Smooth muscle cell (in vitro differentiated cells): ENCODE measurements at regions not wholly inside any gene's neighbourhood (a gene's known extent, or its start where the extent isn't known, plus 50 kb on each side); places are given as distances from the start of the nearest gene placed in this dataset.

Experiments used
- DNase-seq: peaks from one replicate; lab custom pipeline; 2025; ENCODE audit not compliant: unreplicated experiment; lab: John Stamatoyannopoulos, UW
- H2AFZ ChIP-seq: fragments of 200-600 bp; sonication (generic); 2 replicates; pipeline ENCODE4 v1.6.0; 2016; ENCODE audit warnings: antibody characterized with exemption, low read depth, mild to moderate bottlenecking
- H3F3A ChIP-seq: fragments of 200-600 bp; sonication (generic); 2 replicates; pipeline ENCODE4 v1.6.0; 2017; ENCODE audit warnings: antibody characterized with exemption, low read depth
- H3K27ac ChIP-seq: fragments of 200-600 bp; sonication (generic); 2 replicates; pipeline ENCODE4 v1.5.1; 2016; ENCODE audit warnings: low read depth, mild to moderate bottlenecking
- H3K27me3 ChIP-seq: fragments of 200-600 bp; sonication (generic); 2 replicates; pipeline ENCODE4 v1.6.1; 2016; ENCODE audit warnings: low read depth, mild to moderate bottlenecking
- H3K36me3 ChIP-seq: fragments of 200-600 bp; sonication (generic); 2 replicates; pipeline ENCODE4 v1.5.1; 2016; ENCODE audit warnings: low read depth
- H3K4me1 ChIP-seq: fragments of 200-600 bp; sonication (generic); 2 replicates; pipeline ENCODE4 v1.5.1; 2016; ENCODE audit warnings: low read depth
- H3K4me2 ChIP-seq: fragments of 200-600 bp; sonication (generic); 2 replicates; pipeline ENCODE4 v1.6.0; 2016; ENCODE audit warnings: mild to moderate bottlenecking
- H3K4me3 ChIP-seq: fragments of 200-600 bp; sonication (generic); 2 replicates; pipeline ENCODE4 v1.5.1; 2016; ENCODE audit warnings: mild to moderate bottlenecking
- H3K79me2 ChIP-seq: fragments of 200-600 bp; sonication (generic); 2 replicates; pipeline ENCODE4 v1.6.0; 2016; ENCODE audit warnings: low read depth, mild to moderate bottlenecking
- H3K9ac ChIP-seq: fragments of 200-600 bp; sonication (generic); 2 replicates; pipeline ENCODE4 v1.6.0; 2016; ENCODE audit warnings: low read depth
- H3K9me3 ChIP-seq: fragments of 200-600 bp; sonication (generic); replicated peaks from 2 replicates; pipeline ENCODE4 v1.5.1; 2016; ENCODE audit warnings: low read depth
- H4K20me1 ChIP-seq: fragments of 200-600 bp; sonication (generic); 2 replicates; pipeline ENCODE4 v1.6.0; 2016; ENCODE audit warnings: low read depth
- WGBS: methylation state at CpG from one replicate; pipeline ENCODE4 v1.1.7; 2016; ENCODE audit warnings: low lambda C conversion rate; 5-methylcytosine and 5-hydroxymethylcytosine counted together
- TF ChIP-seq, protein P1 (sequence below): fragments of 200-600 bp; sonication (generic); IDR thresholded peaks from 2 replicates; pipeline ENCODE4 v1.5.1; 2017; ENCODE audit warnings: borderline replicate concordance, mild to moderate bottlenecking, antibody characterized with exemption; ENCODE audit not compliant: insufficient read depth, poor library complexity, severe bottlenecking

DNA sequence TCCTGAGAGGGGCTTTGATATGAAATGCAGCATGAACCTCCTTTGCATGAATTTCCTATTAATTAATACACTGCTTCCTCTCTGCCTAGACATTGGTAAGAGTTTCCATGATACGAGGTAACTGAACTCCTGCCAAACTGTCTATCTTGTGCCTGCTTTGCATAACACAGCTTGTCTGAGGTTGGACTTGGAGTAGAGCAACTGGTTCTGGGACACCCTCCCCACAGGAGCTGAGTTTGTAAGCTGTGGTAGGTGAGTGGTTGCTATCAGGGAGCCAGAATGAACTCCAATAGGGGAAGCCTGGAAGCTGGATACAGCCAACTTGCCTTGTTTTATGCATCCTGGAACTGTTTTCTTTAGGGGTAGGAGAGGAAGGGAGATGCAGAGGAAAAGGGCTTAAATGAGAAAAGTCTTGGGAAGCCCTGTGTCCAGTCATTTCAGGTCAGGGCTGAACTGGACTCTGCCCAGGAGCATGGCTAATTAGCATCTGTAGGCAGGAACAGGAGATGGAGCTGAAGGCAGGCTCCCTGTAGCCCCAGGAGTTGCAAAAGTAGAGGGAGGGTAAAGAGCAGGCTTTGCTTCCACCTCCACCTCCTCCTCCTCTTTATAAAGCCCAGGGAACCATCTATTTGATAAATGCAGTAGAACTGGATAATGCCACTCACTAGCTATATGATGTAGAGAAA is 73.2 kb upstream of the GPR158 start:
- Histone ChIP-seq H3K4me3 (no peak overlapping the region), H3K9me3 (no peaks in the 10 kb centered on the region), H3F3A (no peaks in the 10 kb centered on the region), H3K27me3 (no peaks in the 10 kb centered on the region), H3K4me1 (no peaks in the 10 kb centered on the region), H3K79me2 (no peaks in the 10 kb centered on the region), H3K36me3 (no peaks in the 10 kb centered on the region), H4K20me1 (no peaks in the 10 kb centered on the region), H2AFZ (no peak overlapping the region), H3K4me2 (no peak overlapping the region), H3K9ac (no peak overlapping the region), H3K27ac (no peak overlapping the region)
- TF ChIP-seq, protein P1, sequence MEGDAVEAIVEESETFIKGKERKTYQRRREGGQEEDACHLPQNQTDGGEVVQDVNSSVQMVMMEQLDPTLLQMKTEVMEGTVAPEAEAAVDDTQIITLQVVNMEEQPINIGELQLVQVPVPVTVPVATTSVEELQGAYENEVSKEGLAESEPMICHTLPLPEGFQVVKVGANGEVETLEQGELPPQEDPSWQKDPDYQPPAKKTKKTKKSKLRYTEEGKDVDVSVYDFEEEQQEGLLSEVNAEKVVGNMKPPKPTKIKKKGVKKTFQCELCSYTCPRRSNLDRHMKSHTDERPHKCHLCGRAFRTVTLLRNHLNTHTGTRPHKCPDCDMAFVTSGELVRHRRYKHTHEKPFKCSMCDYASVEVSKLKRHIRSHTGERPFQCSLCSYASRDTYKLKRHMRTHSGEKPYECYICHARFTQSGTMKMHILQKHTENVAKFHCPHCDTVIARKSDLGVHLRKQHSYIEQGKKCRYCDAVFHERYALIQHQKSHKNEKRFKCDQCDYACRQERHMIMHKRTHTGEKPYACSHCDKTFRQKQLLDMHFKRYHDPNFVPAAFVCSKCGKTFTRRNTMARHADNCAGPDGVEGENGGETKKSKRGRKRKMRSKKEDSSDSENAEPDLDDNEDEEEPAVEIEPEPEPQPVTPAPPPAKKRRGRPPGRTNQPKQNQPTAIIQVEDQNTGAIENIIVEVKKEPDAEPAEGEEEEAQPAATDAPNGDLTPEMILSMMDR: no peak
- no peak for DNase-seq
- WGBS: 97% methylated on average over 1 of the region's 1 CpG

DNA sequence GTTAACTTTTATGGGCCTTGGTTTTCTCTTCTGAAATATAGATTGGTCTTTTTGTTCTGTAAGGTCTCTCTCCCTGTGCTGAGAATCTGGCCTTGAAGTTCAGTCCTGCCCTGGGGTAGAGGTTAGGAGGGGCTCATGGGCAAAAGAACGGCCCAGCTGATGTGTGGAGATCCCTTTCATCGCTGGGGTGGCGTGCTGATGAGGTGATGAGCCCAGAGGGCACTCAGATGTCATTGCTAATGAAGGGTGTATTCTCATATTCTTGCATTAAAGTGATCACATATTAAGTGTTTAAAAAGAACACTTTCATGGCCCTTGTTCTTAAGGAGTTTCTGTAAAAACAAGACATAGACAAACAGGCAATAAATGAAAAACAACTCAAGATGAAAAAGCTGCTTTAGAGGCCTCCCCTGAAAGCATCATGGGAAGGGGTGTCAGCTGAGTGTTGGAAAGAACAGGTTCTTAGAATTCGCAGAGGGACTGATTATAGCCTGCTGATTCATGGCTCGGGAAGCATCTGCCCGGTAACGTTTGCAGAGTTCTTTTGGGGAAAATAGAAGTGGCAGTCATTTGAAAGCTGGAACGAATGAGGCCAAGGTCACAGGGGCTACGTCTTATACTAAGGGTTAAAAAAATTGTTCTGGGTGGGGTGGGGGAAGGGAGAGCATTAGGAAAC is 72.5 kb upstream of the GPR158 start:
- H3K4me3 ChIP-seq: no peak overlapping the region
- no peak overlapping the region for H3K9ac ChIP-seq
- no peak overlapping the region for H3K27ac ChIP-seq
- H2AFZ ChIP-seq: no peak overlapping the region
- H3K9me3 ChIP-seq: no peaks in the 10 kb centered on the region
- no peaks in the 10 kb centered on the region for H3K79me2 ChIP-seq
- H3K4me2 ChIP-seq: no peak overlapping the region
- H4K20me1 ChIP-seq: no peaks in the 10 kb centered on the region
- no peaks in the 10 kb centered on the region for H3K27me3 ChIP-seq
- H3K4me1 ChIP-seq: no peaks in the 10 kb centered on the region
- H3F3A ChIP-seq: no peaks in the 10 kb centered on the region
- DNase-seq: no peak
- WGBS: 77% methylated on average over 9 of the region's 9 CpGs
- no peaks in the 10 kb centered on the region for H3K36me3 ChIP-seq
- TF ChIP-seq, protein P1: no peak

DNA sequence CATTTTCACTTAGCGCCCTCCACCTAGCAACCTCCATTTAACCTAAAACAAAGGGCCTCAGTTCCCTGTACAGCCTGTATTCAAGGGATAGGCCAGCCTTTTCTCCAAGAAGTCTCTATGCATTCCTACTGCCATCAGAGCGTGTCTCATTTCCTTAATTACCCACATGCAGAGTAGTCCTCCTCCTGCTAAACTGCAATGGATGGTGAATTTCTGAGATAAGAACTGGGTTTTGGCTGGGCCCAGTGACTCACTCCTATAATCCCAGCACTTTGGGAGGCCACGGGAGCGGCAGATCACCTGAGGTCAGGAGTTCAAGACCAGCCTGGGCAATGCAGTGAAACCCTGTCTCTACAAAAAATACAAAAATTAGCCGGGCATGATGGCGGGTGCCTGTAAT is 71.1 kb upstream of the GPR158 start:
- no peak overlapping the region for H3K4me3 ChIP-seq
- DNase-seq: no peak
- no peak overlapping the region for H3K9ac ChIP-seq
- no peaks in the 10 kb centered on the region for H3K36me3 ChIP-seq
- no peaks in the 10 kb centered on the region for H3K27me3 ChIP-seq
- H4K20me1 ChIP-seq: no peaks in the 10 kb centered on the region
- H3F3A ChIP-seq: no peaks in the 10 kb centered on the region
- H2AFZ ChIP-seq: no peak overlapping the region
- no peak overlapping the region for H3K4me2 ChIP-seq
- 87% methylated on average over 6 of the region's 6 CpGs for WGBS
- no peak overlapping the region for H3K27ac ChIP-seq
- H3K79me2 ChIP-seq: no peaks in the 10 kb centered on the region
- H3K4me1 ChIP-seq: no peaks in the 10 kb centered on the region
- H3K9me3 ChIP-seq: no peaks in the 10 kb centered on the region
- TF ChIP-seq, protein P1: no peak

DNA sequence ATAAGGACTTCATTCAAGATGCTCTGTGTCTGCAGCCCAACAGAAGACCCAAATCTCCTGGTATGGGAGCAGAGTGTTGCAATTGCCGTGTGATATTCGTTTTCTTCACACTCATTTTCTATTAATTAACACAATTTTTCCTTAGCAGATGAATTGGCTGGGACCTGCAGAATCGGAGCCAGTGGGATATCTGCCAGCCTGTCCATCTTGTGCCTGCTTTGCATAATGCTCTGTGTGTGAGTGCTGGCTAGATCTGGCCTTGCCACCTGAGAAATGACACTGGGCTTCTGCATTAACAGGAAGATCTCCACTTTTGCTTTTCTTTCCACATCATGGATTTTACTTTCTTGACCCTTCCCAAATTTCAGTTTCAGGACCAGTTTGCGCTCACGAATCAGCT is 70.4 kb upstream of the GPR158 start:
- H3K27me3 ChIP-seq: no peaks in the 10 kb centered on the region
- no peaks in the 10 kb centered on the region for H3K4me1 ChIP-seq
- no peaks in the 10 kb centered on the region for H3K79me2 ChIP-seq
- no peak overlapping the region for H3K9ac ChIP-seq
- DNase-seq: no peak
- H3F3A ChIP-seq: no peaks in the 10 kb centered on the region
- H3K4me3 ChIP-seq: no peak overlapping the region
- no peak overlapping the region for H2AFZ ChIP-seq
- 88% methylated on average over 5 of the region's 5 CpGs for WGBS
- TF ChIP-seq, protein P1: no peak
- no peaks in the 10 kb centered on the region for H3K9me3 ChIP-seq
- no peak overlapping the region for H3K27ac ChIP-seq
- H3K4me2 ChIP-seq: no peak overlapping the region
- no peaks in the 10 kb centered on the region for H4K20me1 ChIP-seq
- H3K36me3 ChIP-seq: no peaks in the 10 kb centered on the region
